K562 (cell line): ENCODE measurements at regions not wholly inside any gene's neighbourhood (a gene's known extent, or its start where the extent isn't known, plus 50 kb on each side); places are given as distances from the start of the nearest gene placed in this dataset.

Experiments used
- BMI1 ChIP-seq: fragments of 150-350 bp; IDR thresholded peaks from 2 replicates; pipeline ENCODE4 v1.6.1; 2014; ENCODE audit warnings: low read length
- CEBPB ChIP-seq: fragments of 450-650 bp; IDR thresholded peaks from 2 replicates; pipeline ENCODE4 v1.6.1; 2016; ENCODE audit warnings: missing genetic modification characterization, missing compliant biosample characterization
- CREB1 ChIP-seq, 2 experiments: sonication (generic) in 1 of 2; formaldehyde crosslinking in 1 of 2; IDR thresholded peaks; 2 replicates each; pipeline versions ENCODE4 v1.6.1 to v1.8.0; 2012 to 2022; ENCODE audit warnings: inconsistent platforms in 1 of 2, mild to moderate bottlenecking in 1 of 2, missing genetic modification reagents in 1 of 2, moderate library complexity in 1 of 2
- GATA2 ChIP-seq: sonication (generic); formaldehyde crosslinking; IDR thresholded peaks from 2 replicates; pipeline ENCODE4 v1.4.0; 2020; ENCODE audit warnings: mild to moderate bottlenecking, missing genetic modification reagents
- NCOA6 ChIP-seq: fragments of 450-650 bp; IDR thresholded peaks from 2 replicates; pipeline ENCODE4 v1.6.1; 2017; ENCODE audit warnings: mild to moderate bottlenecking
- NR2C2 ChIP-seq, 2 experiments: fragments of 200-800 bp in 1 of 2; sonication (Bioruptor generic) in 1 of 2; sonication (generic) in 1 of 2; formaldehyde crosslinking in 1 of 2; IDR thresholded peaks; 2 replicates each; pipeline versions ENCODE4 v1.6.1 to v1.8.0; 2016 to 2022; ENCODE audit warnings: mild to moderate bottlenecking in 1 of 2, missing compliant biosample characterization in 1 of 2, missing genetic modification characterization in 1 of 2, missing genetic modification reagents in 1 of 2
- PHB2 ChIP-seq: fragments of 450-650 bp; IDR thresholded peaks from 2 replicates; pipeline ENCODE4 v1.6.1; 2017; ENCODE audit warnings: low read depth
- TF ChIP-seq, protein P1 (sequence below), 3 experiments: IDR thresholded peaks in 2 of 3; conservative IDR thresholded peaks in 1 of 3; 2 replicates each; pipeline ENCODE4 v1.5.1; 2011 to 2012; ENCODE audit warnings: low read length in 3 of 3, mild to moderate bottlenecking in 3 of 3, control low read depth in 2 of 3, improper control_type of control experiment in 1 of 3, inconsistent platforms in 1 of 3, low read depth in 1 of 3, mixed read lengths in 1 of 3, moderate library complexity in 1 of 3; ENCODE audit not compliant: insufficient read depth in 2 of 3
- TF ChIP-seq, protein P2 (sequence below): sonication (generic); formaldehyde crosslinking; IDR thresholded peaks from 2 replicates; pipeline ENCODE4 v1.8.1; 2023; ENCODE audit warnings: mild to moderate bottlenecking, missing genetic modification reagents

DNA sequence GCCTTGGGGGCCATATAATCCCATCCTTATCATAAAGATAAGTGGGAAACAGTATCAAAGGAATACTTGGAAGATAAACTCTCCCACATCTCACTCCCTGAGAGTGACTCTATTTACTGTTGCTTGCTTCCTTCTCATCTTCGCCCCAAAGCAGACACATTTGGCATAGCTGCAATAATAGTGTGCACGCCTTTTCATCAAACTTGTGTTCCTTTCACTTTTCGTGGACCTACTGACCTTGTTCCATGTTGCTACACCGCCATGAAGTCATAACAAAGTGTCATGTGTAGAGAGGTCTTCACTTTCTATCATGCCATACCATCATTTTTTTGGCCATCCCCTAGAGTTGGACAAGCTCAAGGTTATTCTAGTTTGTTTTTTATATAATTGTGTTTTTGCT is 200.0 kb upstream of the MSX2 start:
- TF ChIP-seq BMI1 (no peak), CEBPB (no peak), CREB1 (IDR thresholded peaks at IDR 0.05) (no peak), CREB1 (CRISPR knock-in tag; IDR thresholded peaks at IDR 0.05) (no peak), NCOA6 (no peak), GATA2 (CRISPR knock-in tag) (no peak), PHB2 (no peak), NR2C2 (CRISPR knock-in tag; IDR thresholded peaks at IDR 0.05) (no peak), NR2C2 (tag; IDR thresholded peaks at IDR 0.05) (no peak)
- TF ChIP-seq, protein P1, sequence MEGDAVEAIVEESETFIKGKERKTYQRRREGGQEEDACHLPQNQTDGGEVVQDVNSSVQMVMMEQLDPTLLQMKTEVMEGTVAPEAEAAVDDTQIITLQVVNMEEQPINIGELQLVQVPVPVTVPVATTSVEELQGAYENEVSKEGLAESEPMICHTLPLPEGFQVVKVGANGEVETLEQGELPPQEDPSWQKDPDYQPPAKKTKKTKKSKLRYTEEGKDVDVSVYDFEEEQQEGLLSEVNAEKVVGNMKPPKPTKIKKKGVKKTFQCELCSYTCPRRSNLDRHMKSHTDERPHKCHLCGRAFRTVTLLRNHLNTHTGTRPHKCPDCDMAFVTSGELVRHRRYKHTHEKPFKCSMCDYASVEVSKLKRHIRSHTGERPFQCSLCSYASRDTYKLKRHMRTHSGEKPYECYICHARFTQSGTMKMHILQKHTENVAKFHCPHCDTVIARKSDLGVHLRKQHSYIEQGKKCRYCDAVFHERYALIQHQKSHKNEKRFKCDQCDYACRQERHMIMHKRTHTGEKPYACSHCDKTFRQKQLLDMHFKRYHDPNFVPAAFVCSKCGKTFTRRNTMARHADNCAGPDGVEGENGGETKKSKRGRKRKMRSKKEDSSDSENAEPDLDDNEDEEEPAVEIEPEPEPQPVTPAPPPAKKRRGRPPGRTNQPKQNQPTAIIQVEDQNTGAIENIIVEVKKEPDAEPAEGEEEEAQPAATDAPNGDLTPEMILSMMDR (IDR thresholded peaks at IDR 0.05 in 2 of 3, conservative IDR thresholded peaks at IDR 0.05 in 1 of 3; ENCODE audit: insufficient read depth in 2 of 3, low read depth in 1 of 3, low read length in 3 of 3): no peak
- TF ChIP-seq, protein P2, sequence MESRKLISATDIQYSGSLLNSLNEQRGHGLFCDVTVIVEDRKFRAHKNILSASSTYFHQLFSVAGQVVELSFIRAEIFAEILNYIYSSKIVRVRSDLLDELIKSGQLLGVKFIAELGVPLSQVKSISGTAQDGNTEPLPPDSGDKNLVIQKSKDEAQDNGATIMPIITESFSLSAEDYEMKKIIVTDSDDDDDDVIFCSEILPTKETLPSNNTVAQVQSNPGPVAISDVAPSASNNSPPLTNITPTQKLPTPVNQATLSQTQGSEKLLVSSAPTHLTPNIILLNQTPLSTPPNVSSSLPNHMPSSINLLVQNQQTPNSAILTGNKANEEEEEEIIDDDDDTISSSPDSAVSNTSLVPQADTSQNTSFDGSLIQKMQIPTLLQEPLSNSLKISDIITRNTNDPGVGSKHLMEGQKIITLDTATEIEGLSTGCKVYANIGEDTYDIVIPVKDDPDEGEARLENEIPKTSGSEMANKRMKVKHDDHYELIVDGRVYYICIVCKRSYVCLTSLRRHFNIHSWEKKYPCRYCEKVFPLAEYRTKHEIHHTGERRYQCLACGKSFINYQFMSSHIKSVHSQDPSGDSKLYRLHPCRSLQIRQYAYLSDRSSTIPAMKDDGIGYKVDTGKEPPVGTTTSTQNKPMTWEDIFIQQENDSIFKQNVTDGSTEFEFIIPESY: no peak
